Mesendoderm (in vitro differentiated cells): ENCODE measurements at regions not wholly inside any gene's neighbourhood (a gene's known extent, or its start where the extent isn't known, plus 50 kb on each side); places are given as distances from the start of the nearest gene placed in this dataset.
"Not testable (repeated sequence)": the region's sequence is repeated elsewhere in the genome, so short reads cannot be mapped to it uniquely, and the experiment has no call there.

ENCODE experiments used
- DNase-seq: peaks from one replicate; pipeline ENCODE4 v3.0.0; 2013
- H2AK5ac ChIP-seq: 2 replicates; pipeline ENCODE4 v1.6.1; 2013; ENCODE audit warnings: low read length, inconsistent platforms
- H2BK120ac ChIP-seq: 2 replicates; pipeline ENCODE4 v1.6.1; 2013; ENCODE audit warnings: low read depth, mild to moderate bottlenecking, low read length, moderate library complexity, mixed read lengths
- H2BK15ac ChIP-seq: replicated peaks from 2 replicates; pipeline ENCODE4 v1.6.1; 2013; ENCODE audit warnings: low read depth, mild to moderate bottlenecking, moderate library complexity
- H2BK5ac ChIP-seq: 2 replicates; pipeline ENCODE4 v1.6.1; 2013; ENCODE audit warnings: low read length, inconsistent platforms
- H3K18ac ChIP-seq: 2 replicates; pipeline ENCODE4 v1.6.1; 2013; ENCODE audit warnings: mild to moderate bottlenecking, low read length, mixed read lengths
- H3K23ac ChIP-seq: one replicate; pipeline ENCODE4 v1.6.1; 2013; ENCODE audit warnings: low read length
- H3K27ac ChIP-seq: 2 replicates; pipeline ENCODE4 v1.5.1; 2013; ENCODE audit warnings: low read depth, mild to moderate bottlenecking, inconsistent platforms, low read length, moderate library complexity
- H3K27me3 ChIP-seq: 2 replicates; pipeline ENCODE4 v1.6.1; 2013; ENCODE audit warnings: low read length, control low read depth, mild to moderate bottlenecking, inconsistent platforms; ENCODE audit not compliant: insufficient read depth, poor library complexity
- H3K36me3 ChIP-seq: 2 replicates; pipeline ENCODE4 v1.6.1; 2013; ENCODE audit warnings: low read length, inconsistent platforms; ENCODE audit not compliant: control insufficient read depth, insufficient read depth
- H3K4ac ChIP-seq: one replicate; pipeline ENCODE4 v1.6.1; 2013; ENCODE audit warnings: low read depth, mild to moderate bottlenecking, low read length, moderate library complexity
- H3K4me1 ChIP-seq: 2 replicates; pipeline ENCODE4 v1.6.1; 2013; ENCODE audit warnings: low read depth, low read length, inconsistent platforms; ENCODE audit not compliant: control insufficient read depth
- H3K4me2 ChIP-seq: 2 replicates; pipeline ENCODE4 v1.6.1; 2013; ENCODE audit warnings: low read length
- H3K4me3 ChIP-seq: 2 replicates; pipeline ENCODE4 v1.5.1; 2013; ENCODE audit warnings: mild to moderate bottlenecking, low read length
- H3K56ac ChIP-seq: one replicate; pipeline ENCODE4 v1.6.1; 2013; ENCODE audit warnings: low read length
- H3K79me1 ChIP-seq: 2 replicates; pipeline ENCODE4 v1.6.1; 2013; ENCODE audit warnings: low read length, inconsistent platforms
- H3K79me2 ChIP-seq: 2 replicates; pipeline ENCODE4 v1.6.1; 2013; ENCODE audit warnings: mild to moderate bottlenecking, low read length; ENCODE audit not compliant: control insufficient read depth, insufficient read depth
- H3K9ac ChIP-seq: 2 replicates; pipeline ENCODE4 v1.6.1; 2013; ENCODE audit warnings: low read length, inconsistent platforms
- H4K5ac ChIP-seq: one replicate; pipeline ENCODE4 v1.6.1; 2013; ENCODE audit warnings: low read length
- H4K8ac ChIP-seq: one replicate; pipeline ENCODE4 v1.6.1; 2013; ENCODE audit warnings: low read depth, mild to moderate bottlenecking, control low read depth, low read length, moderate library complexity
- WGBS: extraction: QIAGEN DNeasy Blood & Tissue Kit; methylation state at CpG from one replicate; pipeline ENCODE4 v1.1.7; 2013; ENCODE audit warnings: low lambda C conversion rate, missing lambda C conversion rate; ENCODE audit not compliant: insufficient coverage; ENCODE audit errors: extremely low coverage; 5-methylcytosine and 5-hydroxymethylcytosine counted together

DNA sequence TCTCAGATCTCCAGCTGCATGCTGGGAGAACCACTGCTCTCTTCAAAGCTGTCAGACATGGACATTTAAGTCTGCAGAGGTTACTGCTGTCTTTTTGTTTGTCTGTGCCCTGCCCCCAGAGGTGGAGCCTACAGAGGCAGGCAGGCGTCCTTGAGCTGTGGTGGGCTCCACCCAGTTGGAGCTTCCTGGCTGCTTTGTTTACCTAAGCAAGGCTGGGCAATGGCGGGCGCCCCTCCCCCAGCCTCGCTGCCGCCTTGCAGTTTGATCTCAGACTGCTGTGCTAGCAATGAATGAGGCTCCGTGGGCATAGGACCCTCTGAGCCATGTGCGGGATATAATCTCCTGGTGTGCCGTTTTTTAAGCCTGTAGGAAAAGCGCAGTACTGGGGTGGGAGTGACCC lies 156.3 kb downstream of the LRATD1 start:
- H2BK5ac ChIP-seq, H3K27ac ChIP-seq, DNase-seq, H3K56ac ChIP-seq, H3K4me1 ChIP-seq, H2BK120ac ChIP-seq, H3K79me2 ChIP-seq, H3K4me2 ChIP-seq, H2BK15ac ChIP-seq, H3K79me1 ChIP-seq, H3K4ac ChIP-seq, H4K8ac ChIP-seq, H3K4me3 ChIP-seq, H3K36me3 ChIP-seq, H3K23ac ChIP-seq, H2AK5ac ChIP-seq, H3K18ac ChIP-seq, H4K5ac ChIP-seq, H3K27me3 ChIP-seq, H3K9ac ChIP-seq: not testable (repeated sequence)
- WGBS: no CpG with 5 or more reads among the region's 9 CpGs

DNA sequence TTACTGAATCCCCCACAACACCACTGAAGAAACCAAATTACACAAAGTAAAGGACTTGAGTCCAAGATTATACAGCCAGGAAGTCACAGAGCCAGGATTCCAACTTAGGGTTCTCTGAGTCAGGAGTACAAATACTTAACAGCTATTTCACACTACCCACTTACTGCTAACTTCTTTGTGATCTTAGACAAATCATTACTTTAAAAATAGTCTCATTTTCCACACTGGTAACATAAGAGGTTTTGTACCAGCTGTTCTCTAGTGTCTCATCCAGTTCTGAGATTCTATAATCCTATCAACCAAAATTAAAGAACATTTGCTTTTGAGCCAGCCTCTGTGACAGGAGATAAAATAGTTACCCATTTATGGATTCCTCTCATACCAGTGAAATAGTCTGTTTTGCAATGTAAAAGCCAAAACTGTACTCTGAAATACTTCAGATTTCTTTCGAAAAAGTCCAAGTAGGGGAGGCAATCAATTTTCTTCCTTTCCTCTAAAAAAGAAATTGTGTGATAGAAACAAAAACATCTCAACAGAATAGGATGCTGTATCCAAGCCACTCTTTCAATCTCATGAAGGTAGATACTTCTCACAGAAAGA lies 157.6 kb downstream of the LRATD1 start:
- Histone ChIP-seq H2BK5ac (no peak overlapping the region), H3K36me3 (no peaks in the 10 kb centered on the region), H3K4me1 (no peaks in the 10 kb centered on the region), H2BK120ac (no peak overlapping the region), H4K5ac (no peak overlapping the region), H4K8ac (no peak overlapping the region), H2BK15ac (no peak overlapping the region), H3K18ac (no peak overlapping the region), H3K4ac (no peak overlapping the region), H2AK5ac (no peak overlapping the region), H3K27ac (no peak overlapping the region), H3K4me3 (no peak overlapping the region), H3K9ac (no peak overlapping the region), H3K56ac (no peak overlapping the region), H3K23ac (no peak overlapping the region), H3K79me1 (no peaks in the 10 kb centered on the region), H3K4me2 (no peak overlapping the region), H3K79me2 (no peaks in the 10 kb centered on the region), H3K27me3 (no peaks in the 10 kb centered on the region)
- DNase-seq: no peak
- WGBS: no CpG with 5 or more reads among the region's 1 CpG

DNA sequence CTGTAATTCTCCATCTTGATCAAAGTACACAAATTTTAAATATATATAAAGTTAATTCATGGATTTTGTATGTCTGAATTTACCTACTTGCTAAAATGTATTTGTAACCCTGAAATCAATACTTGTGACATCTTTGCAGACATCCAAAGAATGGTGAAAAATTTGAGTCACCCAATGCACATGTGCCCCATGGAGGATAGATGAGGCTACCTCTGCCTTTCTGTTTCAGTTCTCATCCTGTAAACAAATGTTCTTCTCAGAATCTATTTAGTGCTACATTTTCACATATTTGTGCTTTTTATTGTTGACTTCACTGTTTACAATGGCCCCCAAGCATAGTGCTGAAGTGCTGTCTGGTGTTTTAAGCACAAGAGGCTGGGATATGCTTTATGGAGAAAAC lies 171.5 kb downstream of the LRATD1 start:
- Histone ChIP-seq H3K4me3 (no peak overlapping the region), H2AK5ac (no peak overlapping the region), H2BK120ac (no peak overlapping the region), H3K56ac (no peak overlapping the region), H3K36me3 (no peaks in the 10 kb centered on the region), H4K5ac (no peak overlapping the region), H2BK15ac (no peak overlapping the region), H3K79me2 (no peaks in the 10 kb centered on the region), H3K23ac (no peak overlapping the region), H3K27me3 (no peaks in the 10 kb centered on the region), H3K18ac (no peak overlapping the region), H3K27ac (no peak overlapping the region), H3K4me2 (no peak overlapping the region), H3K4ac (no peak overlapping the region), H3K9ac (no peak overlapping the region), H4K8ac (no peak overlapping the region), H2BK5ac (no peak overlapping the region), H3K79me1 (no peaks in the 10 kb centered on the region), H3K4me1 (no peaks in the 10 kb centered on the region)
- DNase-seq: no peak

DNA sequence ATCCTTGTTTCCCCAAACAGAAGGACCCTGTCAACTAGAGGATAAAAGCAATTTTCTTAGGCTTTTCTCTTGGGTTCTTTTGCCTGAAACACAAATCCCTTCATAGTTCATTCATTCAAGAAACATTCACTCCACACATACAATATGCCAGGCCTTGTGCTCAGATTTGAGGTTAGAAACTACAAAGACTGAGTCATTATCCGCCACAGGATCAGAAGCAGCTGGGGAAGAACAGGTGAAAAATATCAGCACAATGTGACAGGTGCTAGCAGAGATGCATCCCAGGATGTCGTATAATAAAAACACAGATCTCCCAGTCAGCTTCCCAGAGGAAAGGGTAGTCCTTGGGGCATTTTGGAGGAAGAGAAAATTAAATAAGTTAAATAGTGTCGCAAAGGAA lies 172.4 kb downstream of the LRATD1 start:
- H2BK15ac ChIP-seq: no peak overlapping the region
- H3K36me3 ChIP-seq: no peaks in the 10 kb centered on the region
- no peak overlapping the region for H3K4ac ChIP-seq
- no peak overlapping the region for H2BK5ac ChIP-seq
- H3K18ac ChIP-seq: no peak overlapping the region
- H3K56ac ChIP-seq: no peak overlapping the region
- H2AK5ac ChIP-seq: no peak overlapping the region
- no peak overlapping the region for H3K23ac ChIP-seq
- no peak overlapping the region for H3K4me3 ChIP-seq
- H4K8ac ChIP-seq: no peak overlapping the region
- no peak overlapping the region for H3K27ac ChIP-seq
- WGBS: no CpG with 5 or more reads among the region's 3 CpGs
- no peaks in the 10 kb centered on the region for H3K79me2 ChIP-seq
- no peaks in the 10 kb centered on the region for H3K27me3 ChIP-seq
- no peak overlapping the region for H4K5ac ChIP-seq
- no peak overlapping the region for H2BK120ac ChIP-seq
- H3K79me1 ChIP-seq: no peaks in the 10 kb centered on the region
- DNase-seq: no peak
- no peak overlapping the region for H3K4me2 ChIP-seq
- no peak overlapping the region for H3K9ac ChIP-seq
- no peaks in the 10 kb centered on the region for H3K4me1 ChIP-seq

DNA sequence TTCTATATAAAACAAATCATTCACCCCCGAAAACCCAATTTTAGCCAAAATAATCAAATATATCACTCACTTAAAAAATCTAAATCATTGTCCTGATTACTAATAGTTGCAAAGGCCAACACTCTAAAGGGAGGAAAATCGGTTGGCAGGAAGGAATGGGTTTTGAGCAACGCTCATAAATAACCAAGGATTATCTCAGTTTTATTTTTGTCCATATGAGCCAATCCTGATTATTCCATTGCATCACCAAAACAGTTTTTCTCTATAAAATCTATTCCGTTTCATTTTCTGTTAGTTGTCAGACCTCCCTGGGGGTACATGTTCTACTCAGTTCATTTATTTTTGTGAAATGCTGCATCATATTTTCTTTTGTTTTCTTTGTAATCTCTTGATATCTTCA lies 174.1 kb downstream of the LRATD1 start:
- no peak overlapping the region for H3K56ac ChIP-seq
- no peaks in the 10 kb centered on the region for H3K79me2 ChIP-seq
- no peaks in the 10 kb centered on the region for H3K4me1 ChIP-seq
- H3K4ac ChIP-seq: no peak overlapping the region
- H2BK120ac ChIP-seq: no peak overlapping the region
- H3K36me3 ChIP-seq: no peaks in the 10 kb centered on the region
- H3K27me3 ChIP-seq: no peaks in the 10 kb centered on the region
- no peak overlapping the region for H2BK15ac ChIP-seq
- DNase-seq: no peak
- no peak overlapping the region for H3K27ac ChIP-seq
- H3K23ac ChIP-seq: no peak overlapping the region
- 100% methylated on average over 1 of the region's 4 CpGs for WGBS
- H4K8ac ChIP-seq: no peak overlapping the region
- H3K4me2 ChIP-seq: no peak overlapping the region
- no peak overlapping the region for H3K4me3 ChIP-seq
- H2BK5ac ChIP-seq: no peak overlapping the region
- no peak overlapping the region for H3K18ac ChIP-seq
- H3K9ac ChIP-seq: no peak overlapping the region
- H4K5ac ChIP-seq: no peak overlapping the region
- no peaks in the 10 kb centered on the region for H3K79me1 ChIP-seq
- H2AK5ac ChIP-seq: no peak overlapping the region

DNA sequence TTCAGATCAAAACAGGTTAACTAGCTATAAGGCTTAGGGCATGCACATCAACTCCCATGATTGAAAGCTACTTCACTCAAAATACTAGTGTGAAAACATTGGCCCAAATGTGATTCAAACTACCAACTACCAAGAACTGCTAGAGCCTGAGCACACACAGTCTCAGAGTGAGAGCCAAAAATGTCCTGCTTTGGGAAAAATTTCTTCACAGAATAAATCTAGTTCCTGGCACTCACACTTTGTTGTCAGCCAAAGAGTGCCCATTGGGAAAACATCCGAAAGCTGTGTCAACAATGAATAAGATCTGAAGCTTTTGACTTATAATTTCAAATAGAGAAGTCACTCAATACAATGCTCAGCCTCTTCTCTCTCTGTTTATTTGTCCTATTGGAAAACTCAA lies 182.7 kb downstream of the LRATD1 start:
- H3K9ac ChIP-seq: no peak overlapping the region
- no peak overlapping the region for H3K23ac ChIP-seq
- H3K4me2 ChIP-seq: no peak overlapping the region
- H3K4me1 ChIP-seq: no peaks in the 10 kb centered on the region
- H3K4me3 ChIP-seq: no peak overlapping the region
- no peak overlapping the region for H4K5ac ChIP-seq
- no peak overlapping the region for H3K27ac ChIP-seq
- H3K56ac ChIP-seq: no peak overlapping the region
- H2BK5ac ChIP-seq: no peak overlapping the region
- DNase-seq: no peak
- no peak overlapping the region for H3K4ac ChIP-seq
- peaks cover 2% of the 10 kb centered on the region for H3K27me3 ChIP-seq
- H3K79me1 ChIP-seq: no peaks in the 10 kb centered on the region
- no peaks in the 10 kb centered on the region for H3K79me2 ChIP-seq
- WGBS: no CpG with 5 or more reads among the region's 1 CpG
- no peak overlapping the region for H4K8ac ChIP-seq
- H2BK15ac ChIP-seq: no peak overlapping the region
- no peak overlapping the region for H2BK120ac ChIP-seq
- no peak overlapping the region for H3K18ac ChIP-seq
- no peaks in the 10 kb centered on the region for H3K36me3 ChIP-seq
- no peak overlapping the region for H2AK5ac ChIP-seq
